ENCODE measurements at regions not wholly inside any gene's neighbourhood (a gene's known extent, or its start where the extent isn't known, plus 50 kb on each side); places are given as distances from the start of the nearest gene placed in this dataset.

DNA sequence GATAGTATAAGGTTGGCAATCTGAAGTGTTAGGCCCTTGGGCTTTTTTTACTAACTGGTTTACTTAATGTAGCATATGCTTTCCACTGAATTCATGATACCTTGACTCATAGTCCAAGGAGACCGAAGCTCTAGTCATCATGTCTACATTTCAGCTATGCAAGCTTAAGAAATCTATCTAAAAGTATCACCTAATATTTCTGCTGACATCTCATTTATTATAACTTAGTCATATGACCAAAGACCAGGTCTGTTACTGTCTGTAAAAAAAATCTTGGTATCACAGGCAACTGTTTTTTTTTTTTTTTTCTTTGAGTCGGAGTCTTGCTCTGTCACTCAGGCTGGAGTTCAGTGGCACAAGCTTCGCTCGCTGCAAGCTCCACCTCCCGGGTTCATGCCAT lies 814.0 kb upstream of the NDST4 start:
- H3K79me2 ChIP-seq (ENCODE audit: low read length), result no peaks in the 10 kb centered on the region
- no peaks in the 10 kb centered on the region for H3K9me2 ChIP-seq (replicated peaks; ENCODE audit: low read length)
- ATAC-seq (no peak), DNase-seq (no peak)
- TF ChIP-seq EZH2phosphoT487 (IDR thresholded peaks at IDR 0.05; ENCODE audit: borderline replicate concordance, low read length), result no peak
- no peak for TF ChIP-seq EZH2 (IDR thresholded peaks at IDR 0.05; ENCODE audit: low read length, unreplicated experiment)
- TF ChIP-seq, protein P1, sequence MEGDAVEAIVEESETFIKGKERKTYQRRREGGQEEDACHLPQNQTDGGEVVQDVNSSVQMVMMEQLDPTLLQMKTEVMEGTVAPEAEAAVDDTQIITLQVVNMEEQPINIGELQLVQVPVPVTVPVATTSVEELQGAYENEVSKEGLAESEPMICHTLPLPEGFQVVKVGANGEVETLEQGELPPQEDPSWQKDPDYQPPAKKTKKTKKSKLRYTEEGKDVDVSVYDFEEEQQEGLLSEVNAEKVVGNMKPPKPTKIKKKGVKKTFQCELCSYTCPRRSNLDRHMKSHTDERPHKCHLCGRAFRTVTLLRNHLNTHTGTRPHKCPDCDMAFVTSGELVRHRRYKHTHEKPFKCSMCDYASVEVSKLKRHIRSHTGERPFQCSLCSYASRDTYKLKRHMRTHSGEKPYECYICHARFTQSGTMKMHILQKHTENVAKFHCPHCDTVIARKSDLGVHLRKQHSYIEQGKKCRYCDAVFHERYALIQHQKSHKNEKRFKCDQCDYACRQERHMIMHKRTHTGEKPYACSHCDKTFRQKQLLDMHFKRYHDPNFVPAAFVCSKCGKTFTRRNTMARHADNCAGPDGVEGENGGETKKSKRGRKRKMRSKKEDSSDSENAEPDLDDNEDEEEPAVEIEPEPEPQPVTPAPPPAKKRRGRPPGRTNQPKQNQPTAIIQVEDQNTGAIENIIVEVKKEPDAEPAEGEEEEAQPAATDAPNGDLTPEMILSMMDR (conservative IDR thresholded peaks at IDR 0.05; ENCODE audit: low read depth, low read length), result no peak
- H3K36me3 ChIP-seq (ENCODE audit: low read depth, low read length), result no peaks in the 10 kb centered on the region
- no peak overlapping the region for H2AFZ ChIP-seq (ENCODE audit: low read length)
- intact Hi-C loops (cut with micrococcal nuclease), result no loop called here
- no peak overlapping the region for H3K27ac ChIP-seq (ENCODE audit: low read length)
- H3K9me3 ChIP-seq (ENCODE audit: low read length), result no peaks in the 10 kb centered on the region
- no peak overlapping the region for H3K4me2 ChIP-seq (ENCODE audit: low read length)
- no peak overlapping the region for H3K9ac ChIP-seq (ENCODE audit: low read length)
- no peak overlapping the region for H3K4me3 ChIP-seq (ENCODE audit: low read length)
- H4K20me1 ChIP-seq (ENCODE audit: low read length), result no peaks in the 10 kb centered on the region
- H3K4me1 ChIP-seq (ENCODE audit: insufficient read depth, low read length), result no peaks in the 10 kb centered on the region
- no peaks in the 10 kb centered on the region for H3F3A ChIP-seq (ENCODE audit: low read length, unreplicated experiment)
- no peaks in the 10 kb centered on the region for H3K27me3 ChIP-seq (ENCODE audit: low read length)
- ChIA-PET POLR2A (ENCODE audit: unreplicated experiment) (no interaction called here), CTCF (no interaction called here)
- no TSS peak for BruUV-seq (replicated peaks)

DNA sequence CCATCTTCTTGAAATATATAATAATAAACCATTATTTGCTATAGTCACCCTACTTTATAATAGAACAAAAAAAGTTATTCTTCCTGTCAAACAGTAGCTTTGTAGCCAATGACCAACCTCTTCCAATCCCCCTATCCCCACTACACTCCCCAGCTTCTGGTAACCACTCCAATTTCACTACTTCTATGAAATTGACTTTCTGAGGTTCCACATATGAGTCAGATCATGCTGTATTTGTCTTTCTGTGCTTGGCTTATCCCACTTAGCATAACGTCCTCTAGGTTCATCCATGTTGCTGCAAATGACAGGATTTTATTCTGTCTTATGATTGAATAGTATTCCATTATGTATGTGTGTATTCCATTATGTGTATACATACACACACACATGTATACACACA lies 809.7 kb upstream of the NDST4 start:
- POLR2A ChIA-PET (ENCODE audit: unreplicated experiment), result no interaction called here
- Histone ChIP-seq H3K4me3 (ENCODE audit: low read length) (no peak overlapping the region), H3K4me1 (ENCODE audit: insufficient read depth, low read length) (no peaks in the 10 kb centered on the region), H3K36me3 (ENCODE audit: low read depth, low read length) (no peaks in the 10 kb centered on the region), H3K9ac (ENCODE audit: low read length) (no peak overlapping the region), H3K79me2 (ENCODE audit: low read length) (no peaks in the 10 kb centered on the region), H2AFZ (ENCODE audit: low read length) (no peak overlapping the region), H3K27ac (ENCODE audit: low read length) (no peak overlapping the region), H3K9me3 (ENCODE audit: low read length) (no peaks in the 10 kb centered on the region), H3K27me3 (ENCODE audit: low read length) (no peaks in the 10 kb centered on the region), H3K4me2 (ENCODE audit: low read length) (no peak overlapping the region), H3F3A (ENCODE audit: low read length, unreplicated experiment) (no peaks in the 10 kb centered on the region), H3K9me2 (replicated peaks; ENCODE audit: low read length) (no peaks in the 10 kb centered on the region), H4K20me1 (ENCODE audit: low read length) (no peaks in the 10 kb centered on the region)
- CTCF ChIA-PET, result no interaction called here
- TF ChIP-seq, protein P1 (conservative IDR thresholded peaks at IDR 0.05; ENCODE audit: low read depth, low read length), result no peak
- TF ChIP-seq EZH2phosphoT487 (IDR thresholded peaks at IDR 0.05; ENCODE audit: borderline replicate concordance, low read length), result no peak
- TF ChIP-seq EZH2 (IDR thresholded peaks at IDR 0.05; ENCODE audit: low read length, unreplicated experiment), result no peak
- no TSS peak for BruUV-seq (replicated peaks)
- no peak for DNase-seq
- intact Hi-C loops (cut with micrococcal nuclease), result no loop called here
- ATAC-seq, result no peak

DNA sequence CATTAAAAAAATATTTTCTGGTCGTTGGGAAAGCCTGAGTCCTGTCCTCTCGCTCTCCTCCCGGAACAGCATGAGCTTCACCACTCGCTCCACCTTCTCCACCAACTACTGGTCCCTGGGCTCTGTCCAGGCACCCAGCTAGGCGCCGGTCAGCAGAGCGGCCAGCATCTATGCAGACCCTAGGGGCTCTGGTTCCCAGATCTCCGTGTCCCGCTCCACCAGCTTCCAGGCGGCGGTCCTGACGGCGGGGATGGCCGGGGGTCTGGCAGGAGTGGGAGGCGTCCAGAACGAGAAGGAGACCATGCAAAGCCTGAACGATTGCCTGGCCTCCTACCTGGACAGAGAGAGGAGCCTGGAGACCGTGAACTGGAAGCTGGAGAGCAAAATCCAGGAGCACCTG lies 807.2 kb upstream of the NDST4 start:
- Histone ChIP-seq H3K36me3 (ENCODE audit: low read depth, low read length) (no peaks in the 10 kb centered on the region), H4K20me1 (ENCODE audit: low read length) (no peaks in the 10 kb centered on the region), H3K9me2 (replicated peaks; ENCODE audit: low read length) (no peaks in the 10 kb centered on the region), H3K4me1 (ENCODE audit: insufficient read depth, low read length) (no peaks in the 10 kb centered on the region), H3K27ac (ENCODE audit: low read length) (no peak overlapping the region), H3K4me2 (ENCODE audit: low read length) (no peak overlapping the region), H3K4me3 (ENCODE audit: low read length) (no peak overlapping the region), H3K27me3 (ENCODE audit: low read length) (no peaks in the 10 kb centered on the region), H3K9ac (ENCODE audit: low read length) (no peak overlapping the region), H3K9me3 (ENCODE audit: low read length) (no peaks in the 10 kb centered on the region), H2AFZ (ENCODE audit: low read length) (no peak overlapping the region), H3F3A (ENCODE audit: low read length, unreplicated experiment) (no peaks in the 10 kb centered on the region), H3K79me2 (ENCODE audit: low read length) (no peaks in the 10 kb centered on the region)
- no peak for ATAC-seq
- CTCF ChIA-PET, result no interaction called here
- intact Hi-C loops (cut with micrococcal nuclease), result no loop called here
- DNase-seq, result no peak
- BruUV-seq (replicated peaks), result no TSS peak
- TF ChIP-seq EZH2 (IDR thresholded peaks at IDR 0.05; ENCODE audit: low read length, unreplicated experiment), result no peak
- TF ChIP-seq EZH2phosphoT487 (IDR thresholded peaks at IDR 0.05; ENCODE audit: borderline replicate concordance, low read length), result no peak
- TF ChIP-seq, protein P1 (conservative IDR thresholded peaks at IDR 0.05; ENCODE audit: low read depth, low read length), result no peak
- POLR2A ChIA-PET (ENCODE audit: unreplicated experiment), result no interaction called here

Data from PC-3 (cell line).